H1 (cell line): ENCODE measurements at regions not wholly inside any gene's neighbourhood (a gene's known extent, or its start where the extent isn't known, plus 50 kb on each side); places are given as distances from the start of the nearest gene placed in this dataset.

Source experiments
- CTCF ChIA-PET: fragments of 300-600 bp; sonication (Branson Sonifier 250); formaldehyde crosslinking; loops from one replicate; lab custom pipeline; 2021; ENCODE audit not compliant: partially characterized antibody; lab: Charles Lee
- POLR2A ChIA-PET: fragments of 300-600 bp; sonication (Branson Sonifier 250); formaldehyde crosslinking; loops from one replicate; lab custom pipeline; 2021; ENCODE audit warnings: inconsistent platforms; ENCODE audit not compliant: partially characterized antibody; lab: Charles Lee
- DNase-seq, 2 experiments: peaks; one replicate each; pipeline versions ENCODE4 v3.0.0 to v3.0.0-alpha.2; 2010 to 2022; ENCODE audit warnings: low spot score in 2 of 2, low read depth in 1 of 2, mixed read lengths in 1 of 2
- FAIRE-seq: peaks from 2 replicates; lab custom pipeline; 2011; peaks lifted over from hg19 to GRCh38; lab: Jason Lieb, UNC
- H2AFZ ChIP-seq: 2 replicates; pipeline ENCODE4 v1.8.1; 2012; ENCODE audit warnings: low read length, inconsistent platforms
- H2AK5ac ChIP-seq: 2 replicates; pipeline ENCODE4 v1.6.1; 2013; ENCODE audit warnings: low read depth, low read length
- H2BK120ac ChIP-seq: replicated peaks from 2 replicates; pipeline ENCODE3; 2013; ENCODE audit warnings: low read depth, low read length, inconsistent platforms
- H2BK12ac ChIP-seq: 2 replicates; pipeline ENCODE4 v1.6.1; 2013; ENCODE audit warnings: low read depth, low read length
- H2BK15ac ChIP-seq: 2 replicates; pipeline ENCODE4 v1.6.1; 2013; ENCODE audit warnings: low read length
- H2BK20ac ChIP-seq: 2 replicates; pipeline ENCODE4 v1.6.1; 2013; ENCODE audit warnings: low read length
- H2BK5ac ChIP-seq: 2 replicates; pipeline ENCODE4 v1.6.1; 2013; ENCODE audit warnings: low read depth, low read length
- H3K14ac ChIP-seq: 2 replicates; pipeline ENCODE4 v1.6.1; 2013; ENCODE audit warnings: inconsistent platforms; ENCODE audit not compliant: insufficient read length
- H3K18ac ChIP-seq: 2 replicates; pipeline ENCODE4 v1.6.1; 2013; ENCODE audit warnings: low read length; ENCODE audit errors: extremely low read depth
- H3K23ac ChIP-seq: 2 replicates; pipeline ENCODE4 v1.6.1; 2013; ENCODE audit warnings: inconsistent platforms; ENCODE audit not compliant: insufficient read length
- H3K23me2 ChIP-seq: 2 replicates; pipeline ENCODE4 v1.6.1; 2013; ENCODE audit warnings: low read depth, low read length
- H3K27ac ChIP-seq: 2 replicates; pipeline ENCODE4 v1.6.1; 2011; ENCODE audit warnings: low read depth, low read length, inconsistent platforms
- H3K27me3 ChIP-seq, 4 experiments: replicated peaks in 1 of 4; 1 replicate in 1 of 4; 2 replicates in 3 of 4; pipeline versions ENCODE4 v1.6.1 to v1.8.1; 2011 to 2013; ENCODE audit warnings: low read length in 3 of 4, mild to moderate bottlenecking in 3 of 4, inconsistent platforms in 2 of 4, mixed read lengths in 2 of 4, moderate library complexity in 1 of 4; ENCODE audit not compliant: control insufficient read depth in 3 of 4, insufficient read depth in 3 of 4; ENCODE audit errors: extremely low read depth in 1 of 4
- H3K36me3 ChIP-seq, 4 experiments: 2 replicates each; pipeline versions ENCODE4 v1.6.1 to v1.8.1; 2011 to 2013; ENCODE audit warnings: mild to moderate bottlenecking in 4 of 4, low read length in 3 of 4, moderate library complexity in 2 of 4, control low read depth in 1 of 4, inconsistent platforms in 1 of 4; ENCODE audit not compliant: insufficient read depth in 4 of 4, control insufficient read depth in 2 of 4
- H3K4ac ChIP-seq: replicated peaks from 2 replicates; pipeline ENCODE3; 2013; ENCODE audit warnings: low read length, low read depth, mixed read lengths, inconsistent platforms; ENCODE audit not compliant: insufficient read length
- H3K4me1 ChIP-seq, 4 experiments: replicated peaks in 1 of 4; 1 replicate in 1 of 4; 2 replicates in 3 of 4; pipeline versions ENCODE4 v1.6.1 to v1.8.1; 2011 to 2013; ENCODE audit warnings: low read length in 3 of 4, inconsistent platforms in 2 of 4, mixed read lengths in 1 of 4; ENCODE audit not compliant: insufficient read depth in 4 of 4, control insufficient read depth in 3 of 4
- H3K4me2 ChIP-seq, 2 experiments: 2 replicates each; pipeline versions ENCODE4 v1.6.1 to v1.8.1; 2011 to 2013; ENCODE audit warnings: low read depth in 2 of 2, low read length in 2 of 2, control low read depth in 1 of 2, inconsistent platforms in 1 of 2, mild to moderate bottlenecking in 1 of 2; ENCODE audit not compliant: insufficient read depth in 1 of 2
- H3K4me3 ChIP-seq, 4 experiments: fragments of 200-600, 300-600 bp in 1 of 4; sonication (generic), shearing (Covaris generic), sonication (Bioruptor Twin) in 1 of 4; 2 replicates each; pipeline versions ENCODE4 v1.5.1 to v1.8.1; 2011 to 2016; ENCODE audit warnings: low read length in 4 of 4, low read depth in 3 of 4, control low read depth in 2 of 4, inconsistent platforms in 2 of 4, mild to moderate bottlenecking in 2 of 4, mixed read lengths in 1 of 4, moderate library complexity in 1 of 4; ENCODE audit not compliant: insufficient read depth in 2 of 4; ENCODE audit errors: extremely low read depth in 1 of 4
- H3K56ac ChIP-seq: replicated peaks from 2 replicates; pipeline ENCODE3; 2013; ENCODE audit warnings: low read depth, mild to moderate bottlenecking, mixed read lengths, low read length, inconsistent platforms; ENCODE audit not compliant: insufficient read length
- H3K79me1 ChIP-seq: 2 replicates; pipeline ENCODE4 v1.6.1; 2013; ENCODE audit warnings: low read depth, low read length, control low read depth
- H3K79me2 ChIP-seq, 2 experiments: 2 replicates each; pipeline versions ENCODE4 v1.6.1 to v1.8.1; 2012 to 2013; ENCODE audit warnings: low read length in 2 of 2, mild to moderate bottlenecking in 2 of 2, inconsistent platforms in 1 of 2; ENCODE audit not compliant: insufficient read depth in 2 of 2, control insufficient read depth in 1 of 2
- H3K9ac ChIP-seq, 4 experiments: replicated peaks in 1 of 4; 1 replicate in 1 of 4; 2 replicates in 3 of 4; pipeline versions ENCODE4 v1.6.1 to v1.8.1; 2011 to 2013; ENCODE audit warnings: low read depth in 3 of 4, low read length in 3 of 4, control low read depth in 2 of 4, mild to moderate bottlenecking in 2 of 4, moderate library complexity in 2 of 4, inconsistent platforms in 1 of 4; ENCODE audit errors: extremely low read depth in 1 of 4
- H3K9me3 ChIP-seq, 2 experiments: 2 replicates each; pipeline versions ENCODE4 v1.6.1 to v1.8.1; 2012 to 2013; ENCODE audit warnings: mild to moderate bottlenecking in 2 of 2, moderate library complexity in 2 of 2, control low read depth in 1 of 2, inconsistent platforms in 1 of 2, low read depth in 1 of 2, low read length in 1 of 2, mixed read lengths in 1 of 2; ENCODE audit not compliant: insufficient read depth in 2 of 2
- H4K20me1 ChIP-seq, 2 experiments: replicated peaks in 1 of 2; 2 replicates each; pipeline versions ENCODE3 to v1.8.1; 2011 to 2013; ENCODE audit warnings: inconsistent platforms in 2 of 2, low read length in 2 of 2, mild to moderate bottlenecking in 1 of 2; ENCODE audit not compliant: insufficient read depth in 2 of 2, control insufficient read depth in 1 of 2
- H4K5ac ChIP-seq: 2 replicates; pipeline ENCODE4 v1.6.1; 2013; ENCODE audit warnings: low read length, low read depth, mixed read lengths, inconsistent platforms; ENCODE audit not compliant: insufficient read length
- H4K8ac ChIP-seq: 2 replicates; pipeline ENCODE4 v1.8.0; 2013; ENCODE audit warnings: mild to moderate bottlenecking, moderate library complexity, low read length, inconsistent platforms; ENCODE audit not compliant: insufficient read depth; ENCODE audit errors: extremely low read depth
- H4K91ac ChIP-seq: replicated peaks from 2 replicates; pipeline ENCODE3; 2013; ENCODE audit warnings: low read length, mixed read lengths, inconsistent platforms; ENCODE audit not compliant: insufficient read length
- ASH2L ChIP-seq: fragments of 200-600, 300-600 bp; sonication (generic); IDR thresholded peaks from one replicate; pipeline ENCODE4 v1.7.1; 2017; ENCODE audit warnings: low read length
- ATF3 ChIP-seq: IDR thresholded peaks from 2 replicates; pipeline ENCODE4 v1.6.1; 2011; ENCODE audit warnings: low read depth, mild to moderate bottlenecking, low read length; ENCODE audit not compliant: insufficient read depth
- EP300 ChIP-seq, 2 experiments: IDR thresholded peaks; 1 replicate in 1 of 2; 2 replicates in 1 of 2; pipeline ENCODE4 v1.6.1; 2011 to 2012; ENCODE audit warnings: low read depth in 2 of 2, low read length in 2 of 2, mild to moderate bottlenecking in 2 of 2, borderline replicate concordance in 1 of 2, inconsistent platforms in 1 of 2, moderate library complexity in 1 of 2
- KDM4A ChIP-seq: IDR thresholded peaks from one replicate; pipeline ENCODE4 v1.7.1; 2012; ENCODE audit warnings: low read depth, mild to moderate bottlenecking, moderate library complexity, low read length, inconsistent platforms; ENCODE audit not compliant: severe bottlenecking
- SP2 ChIP-seq: IDR thresholded peaks from 2 replicates; pipeline ENCODE4 v1.6.1; 2012; ENCODE audit warnings: mild to moderate bottlenecking, low read length, inconsistent platforms
- SP4 ChIP-seq: IDR thresholded peaks from 2 replicates; pipeline ENCODE4 v1.6.1; 2012; ENCODE audit warnings: low read length, inconsistent platforms
- USF2 ChIP-seq: IDR thresholded peaks from 2 replicates; pipeline ENCODE4 v1.6.1; 2011; ENCODE audit warnings: low read length, improper control_type of control experiment
- ZNF274 ChIP-seq: IDR thresholded peaks from 2 replicates; pipeline ENCODE4 v1.7.0; 2012; ENCODE audit warnings: low read length, borderline replicate concordance; ENCODE audit errors: extremely low read depth
- WGBS, 2 experiments: shearing (Covaris generic) in 1 of 2; methylation state at CpG; one replicate each; pipeline versions ENCODE4 v1.1.6 to v1.1.7; 2013 to 2015; ENCODE audit warnings: low lambda C conversion rate in 2 of 2, mixed read lengths in 2 of 2, inconsistent platforms in 1 of 2, low coverage in 1 of 2, missing lambda C conversion rate in 1 of 2; ENCODE audit not compliant: insufficient replicate concordance in 2 of 2, insufficient coverage in 1 of 2, insufficient read length in 1 of 2; ENCODE audit errors: extremely low coverage in 1 of 2, missing lambda C conversion rate in 1 of 2; 5-methylcytosine and 5-hydroxymethylcytosine counted together

DNA sequence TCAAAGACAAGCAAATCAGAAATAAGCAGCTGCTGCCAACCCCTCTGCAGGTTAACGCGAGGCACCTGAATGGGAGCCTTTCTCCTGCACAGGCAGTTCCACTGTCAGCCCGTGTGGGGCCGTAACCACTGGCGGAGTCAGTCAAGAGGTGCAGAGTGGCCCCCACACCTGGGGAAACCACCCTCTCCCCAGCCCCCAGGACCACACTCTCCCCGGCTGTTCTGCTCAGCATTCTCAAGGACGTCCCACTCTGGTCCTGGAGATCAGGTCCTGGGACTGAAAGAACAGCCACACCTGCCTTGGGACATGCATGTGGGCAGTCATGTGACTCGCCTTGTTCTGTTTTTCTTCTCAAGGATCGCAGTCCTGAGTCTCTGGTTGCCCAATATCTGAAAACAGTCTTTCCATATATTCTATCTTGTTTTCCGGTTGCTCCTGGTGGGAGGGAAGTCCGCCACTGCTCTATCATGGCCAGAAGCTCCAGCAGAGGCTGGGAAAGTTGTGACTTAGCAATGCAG is 252.5 kb downstream of the PTPRU start:
- no peak overlapping the region; the same call in 1 of the 2 replicates for H2BK12ac ChIP-seq
- no peak overlapping the region for H4K5ac ChIP-seq
- no peak overlapping the region; the same call in 1 of the 2 replicates for H3K18ac ChIP-seq
- no peak overlapping the region for H4K8ac ChIP-seq
- H2BK120ac ChIP-seq: no peak overlapping the region
- no peaks in the 10 kb centered on the region for H3K36me3 ChIP-seq
- no peaks in the 10 kb centered on the region for H4K20me1 ChIP-seq
- CTCF ChIA-PET: no interaction called here
- H3K79me2 ChIP-seq: no peaks in the 10 kb centered on the region
- no peak overlapping the region for H3K4me3 ChIP-seq
- TF ChIP-seq KDM4A (no peak), ASH2L (no peak), USF2 (no peak), ATF3 (no peak), SP4 (no peak), SP2 (no peak), ZNF274 (no peak), EP300 (IDR thresholded peaks at IDR 0.05; ENCODE audit: borderline replicate concordance in 1 of 2, low read depth in 2 of 2, low read length in 2 of 2) (no peak)
- TF ChIP-seq, all 59 proteins: peak for 0
- Histone ChIP-seq H3K23me2 (no peaks in the 10 kb centered on the region), H2BK20ac (no peak overlapping the region), H3K4me1 (peaks cover 0 to 3% (median 0%) of the 10 kb centered on the region in 4 experiments; a peak in 3 of 7 replicates), H3K56ac (no peak overlapping the region), H3K14ac (no peak overlapping the region), H3K23ac (no peak overlapping the region), H3K79me1 (no peaks in the 10 kb centered on the region; the same call in 1 of the 2 replicates), H2BK15ac (no peak overlapping the region), H2AFZ (no peak overlapping the region), H4K91ac (no peak overlapping the region), H3K27me3 (no peaks in the 10 kb centered on the region; a peak in 2 of 7 replicates), H3K4me2 (no peak overlapping the region), H2AK5ac (no peak overlapping the region), H2BK5ac (no peak overlapping the region), H3K9ac (no peak overlapping the region; a peak in 2 of 7 replicates), H3K9me3 (no peaks in the 10 kb centered on the region), H3K27ac (no peak overlapping the region), H3K4ac (no peak overlapping the region)
- FAIRE-seq (no peak), DNase-seq (peak in 1 of 2 experiments; percentile 39)
- WGBS, 2 experiments: 80% methylated on average over 11 of the region's 11 CpGs; no CpG with 5 or more reads in 1 of the 2 experiments
- POLR2A ChIA-PET: no interaction called here
